WTC11 (cell line): ENCODE measurements at regions not wholly inside any gene's neighbourhood (a gene's known extent, or its start where the extent isn't known, plus 50 kb on each side); places are given as distances from the start of the nearest gene placed in this dataset.

ENCODE experiments used
- ATAC-seq: fragments of 200-7000 bp; cut with Tn5 transposase; 2 replicates; pipeline ENCODE4 v1.10.0; 2021; ENCODE audit warnings: mild to moderate bottlenecking, moderate library complexity
- CTCF ChIA-PET: fragments of 300-600 bp; sonication (Branson Sonifier 250); formaldehyde crosslinking; loops from one replicate; lab custom pipeline; 2021; ENCODE audit warnings: antibody characterized with exemption; lab: Charles Lee
- POLR2A ChIA-PET: fragments of 350-600 bp; sonication (Branson Sonifier 250); formaldehyde crosslinking; loops from one replicate; lab custom pipeline; 2021; ENCODE audit warnings: antibody characterized with exemption; lab: Charles Lee
- DNase-seq: peaks from one replicate; pipeline ENCODE4 v3.0.0; 2021; ENCODE audit warnings: low spot score
- H3K27ac Mint-ChIP-seq: 2 replicates; pipeline ENCODE4 v1.8.0; 2021; ENCODE audit warnings: mixed read lengths
- H3K27me3 Mint-ChIP-seq: 2 replicates; pipeline ENCODE4 v1.8.0; 2021; ENCODE audit warnings: low read depth, mild to moderate bottlenecking, moderate library complexity, mixed read lengths
- H3K36me3 Mint-ChIP-seq: 2 replicates; pipeline ENCODE4 v1.8.0; 2021; ENCODE audit warnings: mixed read lengths
- H3K4me1 Mint-ChIP-seq: 2 replicates; pipeline ENCODE4 v1.8.0; 2022; ENCODE audit warnings: mixed read lengths
- H3K4me3 Mint-ChIP-seq: 2 replicates; pipeline ENCODE4 v1.8.0; 2021; ENCODE audit warnings: mild to moderate bottlenecking, moderate library complexity, mixed read lengths
- H3K9me3 Mint-ChIP-seq: 2 replicates; pipeline ENCODE4 v1.8.0; 2021; ENCODE audit warnings: mixed read lengths
- AR ChIP-seq: fragments of 250-450 bp; sonication (Bioruptor Pico); IDR thresholded peaks from 2 replicates; pipeline ENCODE4 v1.9.0; 2021; ENCODE audit warnings: mild to moderate bottlenecking
- ATF3 ChIP-seq: sonication (generic); formaldehyde crosslinking; conservative IDR thresholded peaks from 2 replicates; pipeline ENCODE4 v1.8.1; 2022; ENCODE audit warnings: mild to moderate bottlenecking, missing genetic modification reagents
- ATF6 ChIP-seq: sonication (generic); formaldehyde crosslinking; IDR thresholded peaks from 2 replicates; pipeline ENCODE4 v1.8.1; 2023; ENCODE audit warnings: mild to moderate bottlenecking, missing genetic modification reagents
- CDX4 ChIP-seq: fragments of 250-450 bp; sonication (Bioruptor Pico); IDR thresholded peaks from 2 replicates; pipeline ENCODE4 v1.9.0; 2021; ENCODE audit warnings: moderate library complexity, mild to moderate bottlenecking, inconsistent platforms, borderline replicate concordance
- E2F4 ChIP-seq: sonication (generic); formaldehyde crosslinking; IDR thresholded peaks from 2 replicates; pipeline ENCODE4 v1.8.1; 2022; ENCODE audit warnings: low read depth, mild to moderate bottlenecking, moderate library complexity, missing genetic modification reagents, borderline replicate concordance
- ELF4 ChIP-seq: sonication (generic); formaldehyde crosslinking; IDR thresholded peaks from 2 replicates; pipeline ENCODE4 v1.8.1; 2022; ENCODE audit warnings: low read depth, mild to moderate bottlenecking, moderate library complexity, missing genetic modification reagents
- GABPB1 ChIP-seq: sonication (generic); formaldehyde crosslinking; IDR thresholded peaks from 2 replicates; pipeline ENCODE4 v1.8.1; 2023; ENCODE audit warnings: mild to moderate bottlenecking, missing genetic modification reagents
- GRHL2 ChIP-seq: fragments of 250-450 bp; sonication (Bioruptor Pico); IDR thresholded peaks from 2 replicates; pipeline ENCODE4 v1.8.0; 2022; ENCODE audit warnings: mild to moderate bottlenecking, moderate library complexity; ENCODE audit not compliant: insufficient replicate concordance, severe bottlenecking
- HMGA2 ChIP-seq: fragments of 250-450 bp; sonication (Bioruptor Pico); IDR thresholded peaks from 2 replicates; pipeline ENCODE4 v1.4.0; 2021; ENCODE audit warnings: mild to moderate bottlenecking, moderate library complexity
- KAT7 ChIP-seq: sonication (generic); formaldehyde crosslinking; IDR thresholded peaks from 2 replicates; pipeline ENCODE4 v1.8.1; 2023; ENCODE audit warnings: missing genetic modification reagents, mild to moderate bottlenecking, borderline replicate concordance
- MLX ChIP-seq: sonication (generic); formaldehyde crosslinking; IDR thresholded peaks from 2 replicates; pipeline ENCODE4 v1.8.1; 2023; ENCODE audit warnings: mild to moderate bottlenecking, missing genetic modification reagents, moderate library complexity
- NR1H2 ChIP-seq: sonication (generic); formaldehyde crosslinking; IDR thresholded peaks from 2 replicates; pipeline ENCODE4 v1.9.0; 2021; ENCODE audit warnings: mild to moderate bottlenecking, moderate library complexity, missing genetic modification reagents
- RORB ChIP-seq: fragments of 250-450 bp; sonication (Bioruptor Pico); IDR thresholded peaks from 2 replicates; pipeline ENCODE4 v1.9.0; 2021; ENCODE audit warnings: mild to moderate bottlenecking
- SMAD4 ChIP-seq: sonication (generic); formaldehyde crosslinking; IDR thresholded peaks from 2 replicates; pipeline ENCODE4 v1.8.0; 2022; ENCODE audit warnings: mild to moderate bottlenecking, missing genetic modification reagents
- SP1 ChIP-seq: sonication (generic); formaldehyde crosslinking; conservative IDR thresholded peaks from 2 replicates; pipeline ENCODE4 v1.8.1; 2022; ENCODE audit warnings: missing genetic modification reagents
- ZNF138 ChIP-seq: sonication (generic); formaldehyde crosslinking; conservative IDR thresholded peaks from 2 replicates; pipeline ENCODE4 v1.8.1; 2022; ENCODE audit warnings: mild to moderate bottlenecking, moderate library complexity, missing genetic modification reagents
- ZNF281 ChIP-seq: sonication (generic); formaldehyde crosslinking; IDR thresholded peaks from 2 replicates; pipeline ENCODE4 v1.8.0; 2023; ENCODE audit warnings: mild to moderate bottlenecking, missing genetic modification reagents
- ZNF425 ChIP-seq: fragments of 250-450 bp; sonication (Bioruptor Pico); conservative IDR thresholded peaks from 2 replicates; pipeline ENCODE4 v1.9.0; 2021; ENCODE audit warnings: mild to moderate bottlenecking
- ZNF512 ChIP-seq: sonication (generic); formaldehyde crosslinking; IDR thresholded peaks from 2 replicates; pipeline ENCODE4 v1.8.1; 2022; ENCODE audit warnings: missing genetic modification reagents, borderline replicate concordance
- ZSCAN18 ChIP-seq: fragments of 250-450 bp; sonication (Bioruptor Pico); IDR thresholded peaks from 2 replicates; pipeline ENCODE4 v2.1.2; 2022; ENCODE audit warnings: mild to moderate bottlenecking, moderate library complexity

- Mint-ChIP-seq H3K36me3 (peaks cover 18% of the 10 kb centered on the region), H3K4me1 (peaks cover 23% of the 10 kb centered on the region), H3K4me3 (no peak overlapping the region), H3K27me3 (peaks cover 3% of the 10 kb centered on the region; the same call in 1 of the 2 replicates), H3K27ac (no peak overlapping the region), H3K9me3 (peaks cover 24% of the 10 kb centered on the region)
- TF ChIP-seq HMGA2 (no peak), KAT7 (CRISPR knock-in tag) (no peak), CDX4 (CRISPR knock-in tag) (no peak), RORB (no peak), SMAD4 (CRISPR knock-in tag) (no peak), GRHL2 (CRISPR knock-in tag) (no peak), ZSCAN18 (no peak), ZNF138 (CRISPR knock-in tag) (no peak), ZNF425 (CRISPR knock-in tag) (no peak), ZNF512 (CRISPR knock-in tag) (no peak), GABPB1 (CRISPR knock-in tag) (no peak), MLX (CRISPR knock-in tag) (no peak), ATF3 (CRISPR knock-in tag) (no peak), ATF6 (CRISPR knock-in tag) (no peak), ELF4 (no peak), AR (CRISPR knock-in tag) (no peak), SP1 (CRISPR knock-in tag) (no peak), ZNF281 (CRISPR knock-in tag) (no peak), E2F4 (CRISPR knock-in tag) (no peak), NR1H2 (CRISPR knock-in tag) (no peak)
- CTCF ChIA-PET, result no interaction called here
- DNase-seq (no peak), ATAC-seq (no peak)
- POLR2A ChIA-PET, result no interaction called here
Observed at GRCh38 chr3:102205647-102206046, 229.2 kb upstream of the ZPLD1 start.
